ENCODE measurements at regions not wholly inside any gene's neighbourhood (a gene's known extent, or its start where the extent isn't known, plus 50 kb on each side); places are given as distances from the start of the nearest gene placed in this dataset.

- TF ChIP-seq REST (IDR thresholded peaks at IDR 0.05; ENCODE audit: low read depth, low read length) = no peak
- TF ChIP-seq IRF3 (IDR thresholded peaks at IDR 0.05; ENCODE audit: low read depth, low read length) = no peak
- no peak for TF ChIP-seq TAF1 (IDR thresholded peaks at IDR 0.05; ENCODE audit: borderline replicate concordance, low read depth, low read length)
- TF ChIP-seq JUND (IDR thresholded peaks at IDR 0.05) = no peak
Measured at GRCh38 chr2:199144036-199144435, 313.7 kb downstream of the SATB2 start (continued).

GRCh38 chr2:199136681-199137080 lies 321.1 kb downstream of the SATB2 start:
- no peaks in the 10 kb centered on the region for H3K4me1 ChIP-seq (ENCODE audit: control insufficient read depth in 1 of 2, insufficient read depth in 2 of 2, low read depth in 1 of 2, low read length in 1 of 2)
- ChIA-PET CTCF (interaction anchor here (0.6 to 1.3 kb wide), 2 partner anchors 40 to 390 kb away, joined by 3 read pairs; no protein-coding TSS in a partner anchor), POLR2A (no interaction called here)
- H3K9me2 ChIP-seq = no peaks in the 10 kb centered on the region
- H3K36me3 ChIP-seq (replicated peaks in 1 of 2; ENCODE audit: control insufficient read depth in 1 of 2, insufficient read depth in 2 of 2, low read length in 1 of 2) = no peaks in the 10 kb centered on the region
- no peaks in the 10 kb centered on the region for H4K20me1 ChIP-seq (ENCODE audit: insufficient read depth)
- no peak overlapping the region for H3K27ac ChIP-seq (ENCODE audit: low read depth in 2 of 2, low read length in 1 of 2)
- H3K79me2 ChIP-seq (ENCODE audit: insufficient read depth) = no peaks in the 10 kb centered on the region
- H3K9ac ChIP-seq = no peak overlapping the region
- no peaks in the 10 kb centered on the region; the same call in 1 of the 2 replicates for H3K27me3 ChIP-seq (ENCODE audit: insufficient read depth)
- DNase-seq = no peak
- no peak overlapping the region for H3K4me2 ChIP-seq
- H3F3A ChIP-seq (replicated peaks; ENCODE audit: insufficient read depth) = no peaks in the 10 kb centered on the region
- H2AFZ ChIP-seq (ENCODE audit: low read depth) = no peak overlapping the region
- TF ChIP-seq ZBTB33 (IDR thresholded peaks at IDR 0.05; ENCODE audit: borderline replicate concordance, low read depth) (no peak), TAF1 (IDR thresholded peaks at IDR 0.05; ENCODE audit: borderline replicate concordance, low read depth, low read length) (no peak), MXI1 (IDR thresholded peaks at IDR 0.05; ENCODE audit: low read depth, low read length) (no peak), RFX5 (IDR thresholded peaks at IDR 0.05; ENCODE audit: low read length) (no peak), RXRA (IDR thresholded peaks at IDR 0.05; ENCODE audit: borderline replicate concordance, low read depth) (no peak), JUND (IDR thresholded peaks at IDR 0.05) (no peak), YY1 (IDR thresholded peaks at IDR 0.05; ENCODE audit: low read depth) (no peak), IRF3 (IDR thresholded peaks at IDR 0.05; ENCODE audit: low read depth, low read length) (no peak), GATA2 (CRISPR knock-in tag; IDR thresholded peaks at IDR 0.05) (no peak)
- no peak overlapping the region for H3K4me3 ChIP-seq (ENCODE audit: low read depth in 2 of 2, low read length in 1 of 2)
- H3K9me3 ChIP-seq = no peaks in the 10 kb centered on the region
